ENCODE measurements at regions not wholly inside any gene's neighbourhood (a gene's known extent, or its start where the extent isn't known, plus 50 kb on each side); places are given as distances from the start of the nearest gene placed in this dataset.

DNA sequence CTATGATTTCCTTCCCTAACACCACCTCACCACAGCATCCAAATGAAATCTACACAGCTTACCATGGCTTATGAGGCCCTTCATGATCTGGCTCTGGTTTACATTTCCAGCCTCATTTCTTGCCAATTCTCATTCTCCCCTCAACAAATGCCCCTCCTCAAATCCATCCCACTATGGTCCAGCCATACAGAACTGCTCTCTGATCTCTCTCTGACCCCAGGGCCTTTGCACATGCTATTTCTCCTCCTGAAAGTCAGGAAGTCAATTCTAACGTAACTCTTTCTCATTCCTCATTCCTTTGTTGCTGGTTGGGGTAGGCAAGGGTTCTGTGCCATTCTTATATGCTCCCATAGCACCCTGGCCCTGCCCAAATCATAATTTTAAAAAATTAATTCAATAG is 120.0 kb downstream of the LRIG2 start:
- no peak for TF ChIP-seq POLR2A (IDR thresholded peaks at IDR 0.05)
- TF ChIP-seq, protein P1, sequence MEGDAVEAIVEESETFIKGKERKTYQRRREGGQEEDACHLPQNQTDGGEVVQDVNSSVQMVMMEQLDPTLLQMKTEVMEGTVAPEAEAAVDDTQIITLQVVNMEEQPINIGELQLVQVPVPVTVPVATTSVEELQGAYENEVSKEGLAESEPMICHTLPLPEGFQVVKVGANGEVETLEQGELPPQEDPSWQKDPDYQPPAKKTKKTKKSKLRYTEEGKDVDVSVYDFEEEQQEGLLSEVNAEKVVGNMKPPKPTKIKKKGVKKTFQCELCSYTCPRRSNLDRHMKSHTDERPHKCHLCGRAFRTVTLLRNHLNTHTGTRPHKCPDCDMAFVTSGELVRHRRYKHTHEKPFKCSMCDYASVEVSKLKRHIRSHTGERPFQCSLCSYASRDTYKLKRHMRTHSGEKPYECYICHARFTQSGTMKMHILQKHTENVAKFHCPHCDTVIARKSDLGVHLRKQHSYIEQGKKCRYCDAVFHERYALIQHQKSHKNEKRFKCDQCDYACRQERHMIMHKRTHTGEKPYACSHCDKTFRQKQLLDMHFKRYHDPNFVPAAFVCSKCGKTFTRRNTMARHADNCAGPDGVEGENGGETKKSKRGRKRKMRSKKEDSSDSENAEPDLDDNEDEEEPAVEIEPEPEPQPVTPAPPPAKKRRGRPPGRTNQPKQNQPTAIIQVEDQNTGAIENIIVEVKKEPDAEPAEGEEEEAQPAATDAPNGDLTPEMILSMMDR (IDR thresholded peaks at IDR 0.05), result no peak
- no peaks in the 10 kb centered on the region for H3K27me3 ChIP-seq
- no peak for ATAC-seq
- intact Hi-C loops (cut with DNase I), result no loop called here
- no peak for DNase-seq
- WGBS, 2 donors, result 79 to 87% methylated on average over 1 of the region's 1 CpG
- no peaks in the 10 kb centered on the region for H3K4me1 ChIP-seq
- H3K9me3 ChIP-seq, result no peaks in the 10 kb centered on the region
- no peaks in the 10 kb centered on the region for H3K36me3 ChIP-seq (replicated peaks in 1 of 2; ENCODE audit: insufficient read depth in 1 of 2, low read depth in 2 of 2)
- H3K27ac ChIP-seq, result no peak overlapping the region
- H3K4me3 ChIP-seq, result no peak overlapping the region

DNA sequence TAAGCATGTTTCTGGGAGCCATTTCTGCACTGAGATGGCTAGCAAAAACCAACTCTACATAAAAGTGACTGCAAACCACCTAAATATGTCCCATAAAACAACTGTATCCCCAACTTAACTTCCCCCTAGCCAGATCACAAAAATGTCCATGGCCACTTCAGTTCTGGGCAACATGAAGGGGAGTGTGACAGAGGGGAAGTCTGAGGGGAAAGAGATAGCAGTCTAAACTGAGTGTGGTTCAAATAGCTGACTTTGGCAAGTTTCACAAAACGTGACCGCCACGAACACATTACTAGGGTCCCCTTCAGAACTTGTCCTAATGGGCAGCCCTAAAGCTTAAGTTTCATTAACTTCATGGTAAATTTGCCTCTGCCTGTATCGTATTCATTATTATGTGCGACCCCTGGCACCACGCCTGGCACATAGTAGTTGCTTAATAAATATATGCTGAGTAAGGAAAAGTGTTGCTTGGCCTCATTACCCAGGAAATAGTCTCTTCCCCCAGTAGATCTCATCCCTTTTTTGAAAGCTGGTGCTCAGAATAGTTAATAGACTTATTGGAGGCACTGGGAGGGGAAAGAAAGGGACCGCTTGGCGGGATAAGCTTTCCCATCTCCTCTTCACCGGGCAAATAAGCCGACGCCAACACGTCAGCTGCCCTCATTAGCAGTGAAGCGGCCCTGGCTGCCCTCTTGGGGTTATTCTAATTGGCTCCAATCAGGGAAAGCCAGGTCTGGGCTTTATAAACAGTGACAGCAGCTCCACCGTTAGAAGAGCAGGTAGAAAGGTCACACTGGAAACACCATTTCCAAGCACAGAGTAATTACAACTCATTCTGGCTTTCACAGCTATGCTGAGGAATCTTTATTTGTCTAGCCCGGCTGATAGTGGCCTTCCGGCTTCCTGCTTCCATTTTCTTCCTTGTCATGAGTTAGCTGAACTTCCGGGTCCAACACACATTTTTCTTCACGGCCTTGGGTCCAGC is 122.1 kb downstream of the LRIG2 start:
- Histone ChIP-seq H3K4me1 (no peaks in the 10 kb centered on the region), H3K4me3 (no peak overlapping the region), H3K36me3 (replicated peaks in 1 of 2; ENCODE audit: insufficient read depth in 1 of 2, low read depth in 2 of 2) (no peaks in the 10 kb centered on the region), H3K9me3 (no peaks in the 10 kb centered on the region), H3K27me3 (no peaks in the 10 kb centered on the region), H3K27ac (no peak overlapping the region)
- no peak for TF ChIP-seq POLR2A (IDR thresholded peaks at IDR 0.05)
- TF ChIP-seq, protein P1 (IDR thresholded peaks at IDR 0.05), result no peak
- WGBS, 2 donors, result 87 to 90% methylated on average over 18 of the region's 18 CpGs
- intact Hi-C loops (cut with DNase I), result no loop called here
- DNase-seq, result no peak
- ATAC-seq, result no peak

DNA sequence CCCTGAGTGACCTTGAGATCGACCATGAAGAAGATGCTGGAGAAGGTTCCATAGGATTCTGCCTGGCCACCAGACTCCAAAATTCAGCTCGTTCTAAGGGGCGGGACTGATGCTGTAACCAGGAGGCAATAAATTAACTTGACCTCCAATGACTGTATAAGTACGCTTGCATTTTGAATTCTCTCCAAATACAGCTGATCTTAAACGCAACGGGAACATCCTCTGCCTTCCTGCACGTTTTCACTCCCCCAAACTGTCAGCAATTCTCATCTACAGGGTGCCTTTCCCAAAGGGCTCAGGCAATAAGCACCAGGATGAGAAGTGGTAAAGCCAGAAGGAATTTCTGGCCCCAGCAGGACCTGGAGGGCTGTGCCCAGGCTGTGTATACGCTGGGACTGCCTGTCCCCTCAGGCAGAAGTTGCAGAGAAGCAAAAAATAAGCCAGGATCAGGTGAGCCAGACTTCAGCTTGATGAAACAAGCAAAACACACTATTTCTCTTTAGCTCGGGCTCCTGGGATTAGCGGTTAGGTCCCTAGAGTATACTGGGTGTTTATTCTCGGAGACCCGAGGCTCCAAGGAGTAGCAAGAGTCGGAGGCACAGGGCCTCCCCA is 124.8 kb downstream of the LRIG2 start:
- ATAC-seq, result no peak
- H3K4me3 ChIP-seq, result no peak overlapping the region
- no peaks in the 10 kb centered on the region for H3K9me3 ChIP-seq
- no peak for DNase-seq
- no peak for TF ChIP-seq POLR2A (IDR thresholded peaks at IDR 0.05)
- TF ChIP-seq, protein P1 (IDR thresholded peaks at IDR 0.05), result no peak
- no peaks in the 10 kb centered on the region for H3K4me1 ChIP-seq
- no peaks in the 10 kb centered on the region for H3K27me3 ChIP-seq
- H3K36me3 ChIP-seq (replicated peaks in 1 of 2; ENCODE audit: insufficient read depth in 1 of 2, low read depth in 2 of 2), result no peaks in the 10 kb centered on the region
- WGBS, 2 donors, result 79 to 87% methylated on average over 13 of the region's 13 CpGs
- no peak overlapping the region for H3K27ac ChIP-seq
- intact Hi-C loops (cut with DNase I), result no loop called here

DNA sequence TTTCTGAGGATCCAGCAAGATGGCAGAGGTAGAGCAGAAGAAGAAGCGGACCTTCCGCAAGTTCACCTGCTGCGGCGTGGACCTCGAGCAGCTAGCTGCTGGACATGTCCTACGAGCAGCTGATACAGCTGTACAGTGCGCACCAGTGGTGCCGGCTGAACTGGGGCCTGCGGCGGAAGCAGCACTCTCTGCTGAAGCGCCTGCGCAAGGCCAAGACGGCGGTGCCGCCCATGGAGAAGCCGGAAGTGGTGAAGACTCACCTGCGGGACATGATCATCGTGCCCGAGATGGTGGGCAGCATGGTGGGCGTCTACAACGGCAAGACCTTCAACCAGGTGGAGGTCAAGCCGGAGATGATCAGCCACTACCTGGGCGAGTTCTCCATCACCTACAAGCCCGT is 125.8 kb downstream of the LRIG2 start:
- Histone ChIP-seq H3K4me1 (no peaks in the 10 kb centered on the region), H3K4me3 (no peak overlapping the region), H3K27ac (no peak overlapping the region), H3K36me3 (replicated peaks in 1 of 2; ENCODE audit: insufficient read depth in 1 of 2, low read depth in 2 of 2) (no peaks in the 10 kb centered on the region), H3K9me3 (no peaks in the 10 kb centered on the region), H3K27me3 (no peaks in the 10 kb centered on the region)
- ATAC-seq (no peak), DNase-seq (no peak)
- WGBS, 2 donors, result 95 to 96% methylated on average over 18 to 24 of the region's 24 CpGs
- no peak for TF ChIP-seq POLR2A (IDR thresholded peaks at IDR 0.05)
- TF ChIP-seq, protein P1 (IDR thresholded peaks at IDR 0.05), result no peak
- intact Hi-C loops (cut with DNase I), result no loop called here

Data from body of pancreas (tissue), 4 donors.